Keratinocyte (primary cell): ENCODE measurements at regions not wholly inside any gene's neighbourhood (a gene's known extent, or its start where the extent isn't known, plus 50 kb on each side); places are given as distances from the start of the nearest gene placed in this dataset.

ENCODE experiments used
- DNase-seq: peaks from one replicate; pipeline ENCODE4 v3.0.0-alpha.2; 2011; ENCODE audit warnings: low read depth, missing footprints, low spot score
- FAIRE-seq: peaks from 2 replicates; lab custom pipeline; 2011; peaks lifted over from hg19 to GRCh38; lab: Jason Lieb, UNC
- H2AFZ ChIP-seq: 2 replicates; pipeline ENCODE4 v1.6.0; 2012; ENCODE audit warnings: low read length, control low read depth, inconsistent platforms; ENCODE audit not compliant: control insufficient read depth
- H3K27ac ChIP-seq: 2 replicates; pipeline ENCODE4 v1.5.1; 2011; ENCODE audit warnings: low read length; ENCODE audit not compliant: control insufficient read depth, insufficient read depth
- H3K27me3 ChIP-seq: 3 replicates; pipeline ENCODE4 v1.6.0; 2011; ENCODE audit warnings: low read length; ENCODE audit not compliant: control insufficient read depth, insufficient read depth; ENCODE audit errors: extremely low read depth
- H3K36me3 ChIP-seq, 2 experiments: 2 replicates in 1 of 2; 3 replicates in 1 of 2; pipeline ENCODE4 v1.5.1; 2011; ENCODE audit warnings: low read length in 2 of 2, mild to moderate bottlenecking in 1 of 2; ENCODE audit not compliant: control insufficient read depth in 2 of 2, insufficient read depth in 2 of 2; ENCODE audit errors: extremely low read depth in 1 of 2
- H3K4me1 ChIP-seq: 3 replicates; pipeline ENCODE4 v1.5.1; 2011; ENCODE audit warnings: low read length; ENCODE audit not compliant: control insufficient read depth, insufficient read depth; ENCODE audit errors: extremely low read depth
- H3K4me2 ChIP-seq: 3 replicates; pipeline ENCODE4 v1.6.0; 2011; ENCODE audit warnings: low read depth, low read length; ENCODE audit not compliant: control insufficient read depth, insufficient read depth; ENCODE audit errors: extremely low read depth
- H3K4me3 ChIP-seq, 3 experiments: fragments of 200-600 bp in 1 of 3; sonication (generic) in 1 of 3; 2 replicates in 2 of 3; 3 replicates in 1 of 3; pipeline ENCODE4 v1.5.1; 2011 to 2016; ENCODE audit warnings: low read length in 3 of 3, mild to moderate bottlenecking in 3 of 3, control low read depth in 2 of 3, inconsistent platforms in 1 of 3, low read depth in 1 of 3, mixed read lengths in 1 of 3, mixed run types in 1 of 3, moderate library complexity in 1 of 3; ENCODE audit not compliant: control insufficient read depth in 2 of 3, insufficient read depth in 2 of 3; ENCODE audit errors: extremely low read depth in 1 of 3
- H3K79me2 ChIP-seq: 2 replicates; pipeline ENCODE4 v1.6.0; 2012; ENCODE audit warnings: low read length; ENCODE audit not compliant: control insufficient read depth, insufficient read depth
- H3K9ac ChIP-seq: 3 replicates; pipeline ENCODE4 v1.6.0; 2011; ENCODE audit warnings: low read length; ENCODE audit not compliant: control insufficient read depth, insufficient read depth; ENCODE audit errors: extremely low read depth
- H3K9me1 ChIP-seq: 3 replicates; pipeline ENCODE4 v1.6.0; 2011; ENCODE audit warnings: low read length; ENCODE audit not compliant: control insufficient read depth, insufficient read depth; ENCODE audit errors: extremely low read depth
- H3K9me3 ChIP-seq: 2 replicates; pipeline ENCODE4 v1.5.1; 2012; ENCODE audit warnings: low read depth, low read length; ENCODE audit not compliant: control insufficient read depth
- H4K20me1 ChIP-seq: 3 replicates; pipeline ENCODE4 v1.6.0; 2011; ENCODE audit warnings: low read length; ENCODE audit not compliant: control insufficient read depth, insufficient read depth; ENCODE audit errors: extremely low read depth
- EZH2 ChIP-seq: IDR thresholded peaks from one replicate; pipeline ENCODE4 v1.6.1; 2012; ENCODE audit warnings: inconsistent platforms, mild to moderate bottlenecking, low read length, moderate library complexity
- dilution Hi-C: fragments of 300-500 bp; cut with MboI; formaldehyde crosslinking; loops from one replicate; pipeline ENCODE4 v1.7.0; 2020; ENCODE audit warnings: low sequenced_read_pairs; ENCODE audit not compliant: extremely low pct_ligation_motif_present
- TF ChIP-seq, protein P1 (sequence below), 3 experiments: IDR thresholded peaks in 1 of 3; conservative IDR thresholded peaks in 1 of 3; optimal IDR thresholded peaks in 1 of 3; 2 replicates in 2 of 3; 3 replicates in 1 of 3; pipeline versions ENCODE3 to v1.5.1; 2011; ENCODE audit warnings: low read length in 3 of 3, mild to moderate bottlenecking in 3 of 3, moderate library complexity in 2 of 3, control low read depth in 1 of 3, inconsistent platforms in 1 of 3; ENCODE audit not compliant: insufficient read depth in 2 of 3; ENCODE audit errors: extremely low read depth in 1 of 3

DNA sequence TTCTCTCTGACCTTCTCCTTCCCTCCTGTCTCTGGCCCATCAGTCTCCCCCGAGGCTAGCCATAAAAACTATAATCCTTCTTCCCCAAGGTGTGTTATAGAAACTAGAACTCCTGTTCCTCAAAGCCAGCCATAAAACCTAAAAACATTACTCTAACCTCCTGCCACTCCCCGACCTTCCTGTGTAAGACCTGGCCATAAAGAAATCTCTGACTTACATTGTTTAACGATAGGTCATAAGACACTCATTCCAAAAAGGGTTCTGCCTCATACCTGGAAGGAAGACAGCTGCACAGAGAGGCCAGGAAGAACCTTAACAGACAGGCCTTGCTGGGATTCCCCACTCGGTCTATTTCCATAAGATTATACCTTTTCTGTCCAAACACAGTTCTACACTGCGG is 70.9 kb upstream of the EEA1 start:
- dilution Hi-C loops: no loop called here
- H3K27me3 ChIP-seq: no peaks in the 10 kb centered on the region
- H3K79me2 ChIP-seq: no peaks in the 10 kb centered on the region
- H3K4me2 ChIP-seq: no peak overlapping the region
- TF ChIP-seq, protein P1, sequence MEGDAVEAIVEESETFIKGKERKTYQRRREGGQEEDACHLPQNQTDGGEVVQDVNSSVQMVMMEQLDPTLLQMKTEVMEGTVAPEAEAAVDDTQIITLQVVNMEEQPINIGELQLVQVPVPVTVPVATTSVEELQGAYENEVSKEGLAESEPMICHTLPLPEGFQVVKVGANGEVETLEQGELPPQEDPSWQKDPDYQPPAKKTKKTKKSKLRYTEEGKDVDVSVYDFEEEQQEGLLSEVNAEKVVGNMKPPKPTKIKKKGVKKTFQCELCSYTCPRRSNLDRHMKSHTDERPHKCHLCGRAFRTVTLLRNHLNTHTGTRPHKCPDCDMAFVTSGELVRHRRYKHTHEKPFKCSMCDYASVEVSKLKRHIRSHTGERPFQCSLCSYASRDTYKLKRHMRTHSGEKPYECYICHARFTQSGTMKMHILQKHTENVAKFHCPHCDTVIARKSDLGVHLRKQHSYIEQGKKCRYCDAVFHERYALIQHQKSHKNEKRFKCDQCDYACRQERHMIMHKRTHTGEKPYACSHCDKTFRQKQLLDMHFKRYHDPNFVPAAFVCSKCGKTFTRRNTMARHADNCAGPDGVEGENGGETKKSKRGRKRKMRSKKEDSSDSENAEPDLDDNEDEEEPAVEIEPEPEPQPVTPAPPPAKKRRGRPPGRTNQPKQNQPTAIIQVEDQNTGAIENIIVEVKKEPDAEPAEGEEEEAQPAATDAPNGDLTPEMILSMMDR (optimal IDR thresholded peaks at IDR 0.05 in 1 of 3, IDR thresholded peaks at IDR 0.05 in 1 of 3, conservative IDR thresholded peaks at IDR 0.05 in 1 of 3; ENCODE audit: extremely low read depth in 1 of 3, insufficient read depth in 2 of 3, low read length in 3 of 3): no peak
- TF ChIP-seq EZH2: no peak
- H3K4me3 ChIP-seq: no peak overlapping the region
- FAIRE-seq (no peak), DNase-seq (no peak)
- no peak overlapping the region for H3K27ac ChIP-seq
- no peaks in the 10 kb centered on the region for H3K9me1 ChIP-seq
- H3K9me3 ChIP-seq: no peaks in the 10 kb centered on the region
- H3K9ac ChIP-seq: no peak overlapping the region
- H3K36me3 ChIP-seq: no peaks in the 10 kb centered on the region
- no peaks in the 10 kb centered on the region for H4K20me1 ChIP-seq
- H2AFZ ChIP-seq: peak overlapping the region; percentile 59
- H3K4me1 ChIP-seq: peaks cover 18% of the 10 kb centered on the region

GRCh38 chr12:93001407-93001806 is 72.3 kb upstream of the EEA1 start:
- no peak overlapping the region for H3K27ac ChIP-seq
- dilution Hi-C loops: no loop called here
- no peak overlapping the region for H3K4me2 ChIP-seq
- no peaks in the 10 kb centered on the region for H3K27me3 ChIP-seq
- H3K79me2 ChIP-seq: no peaks in the 10 kb centered on the region
- H4K20me1 ChIP-seq: no peaks in the 10 kb centered on the region
- no peak for TF ChIP-seq EZH2
- TF ChIP-seq, protein P1 (optimal IDR thresholded peaks at IDR 0.05 in 1 of 3, IDR thresholded peaks at IDR 0.05 in 1 of 3, conservative IDR thresholded peaks at IDR 0.05 in 1 of 3; ENCODE audit: extremely low read depth in 1 of 3, insufficient read depth in 2 of 3, low read length in 3 of 3): no peak
- H3K9me1 ChIP-seq: no peaks in the 10 kb centered on the region
- H3K9ac ChIP-seq: no peak overlapping the region
- no peak overlapping the region for H2AFZ ChIP-seq
- H3K9me3 ChIP-seq: no peaks in the 10 kb centered on the region
- DNase-seq (no peak), FAIRE-seq (no peak)
- H3K4me3 ChIP-seq: no peak overlapping the region
- H3K36me3 ChIP-seq: no peaks in the 10 kb centered on the region
- H3K4me1 ChIP-seq: peaks cover 18% of the 10 kb centered on the region
